MM.1S (cell line): ENCODE measurements at regions not wholly inside any gene's neighbourhood (a gene's known extent, or its start where the extent isn't known, plus 50 kb on each side); places are given as distances from the start of the nearest gene placed in this dataset.

ENCODE experiments used
- EZH2 ChIP-seq: fragments of 300-600 bp; sonication (generic); optimal IDR thresholded peaks from 2 replicates; pipeline ENCODE3; 2017; ENCODE audit warnings: low read depth, mild to moderate bottlenecking, antibody characterized with exemption, low read length, mixed read lengths
- TF ChIP-seq, protein P1 (sequence below): fragments of 300-600 bp; sonication (generic); IDR thresholded peaks from 2 replicates; pipeline ENCODE4 v1.5.1; 2016; ENCODE audit warnings: antibody characterized with exemption, low read length, mixed read lengths

- TF ChIP-seq, protein P1, sequence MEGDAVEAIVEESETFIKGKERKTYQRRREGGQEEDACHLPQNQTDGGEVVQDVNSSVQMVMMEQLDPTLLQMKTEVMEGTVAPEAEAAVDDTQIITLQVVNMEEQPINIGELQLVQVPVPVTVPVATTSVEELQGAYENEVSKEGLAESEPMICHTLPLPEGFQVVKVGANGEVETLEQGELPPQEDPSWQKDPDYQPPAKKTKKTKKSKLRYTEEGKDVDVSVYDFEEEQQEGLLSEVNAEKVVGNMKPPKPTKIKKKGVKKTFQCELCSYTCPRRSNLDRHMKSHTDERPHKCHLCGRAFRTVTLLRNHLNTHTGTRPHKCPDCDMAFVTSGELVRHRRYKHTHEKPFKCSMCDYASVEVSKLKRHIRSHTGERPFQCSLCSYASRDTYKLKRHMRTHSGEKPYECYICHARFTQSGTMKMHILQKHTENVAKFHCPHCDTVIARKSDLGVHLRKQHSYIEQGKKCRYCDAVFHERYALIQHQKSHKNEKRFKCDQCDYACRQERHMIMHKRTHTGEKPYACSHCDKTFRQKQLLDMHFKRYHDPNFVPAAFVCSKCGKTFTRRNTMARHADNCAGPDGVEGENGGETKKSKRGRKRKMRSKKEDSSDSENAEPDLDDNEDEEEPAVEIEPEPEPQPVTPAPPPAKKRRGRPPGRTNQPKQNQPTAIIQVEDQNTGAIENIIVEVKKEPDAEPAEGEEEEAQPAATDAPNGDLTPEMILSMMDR: no peak
- TF ChIP-seq EZH2: no peak
Observed at GRCh38 chr10:108362296-108362695, 1197.8 kb upstream of the SORCS1 start.
